WERI-Rb-1 (cell line): ENCODE measurements at regions not wholly inside any gene's neighbourhood (a gene's known extent, or its start where the extent isn't known, plus 50 kb on each side); places are given as distances from the start of the nearest gene placed in this dataset.
"Not testable (repeated sequence)": the region's sequence is repeated elsewhere in the genome, so short reads cannot be mapped to it uniquely, and the experiment has no call there.

Experiments
- DNase-seq: peaks from one replicate; pipeline ENCODE4 v3.0.0-alpha.2; 2020
- H3K27ac ChIP-seq: fragments of 250-450 bp; sonication (Bioruptor Pico); 2 replicates; pipeline ENCODE4 v1.5.1; 2020; ENCODE audit warnings: mild to moderate bottlenecking, moderate library complexity
- H3K27me3 ChIP-seq: fragments of 250-450 bp; sonication (Bioruptor Pico); 2 replicates; pipeline ENCODE4 v1.5.1; 2021; ENCODE audit warnings: mild to moderate bottlenecking, low read depth, moderate library complexity; ENCODE audit not compliant: insufficient read depth, severe bottlenecking
- H3K36me3 ChIP-seq: fragments of 250-450 bp; sonication (Bioruptor Pico); 2 replicates; pipeline ENCODE4 v1.5.1; 2020; ENCODE audit warnings: mild to moderate bottlenecking, moderate library complexity
- H3K4me3 ChIP-seq: 2 replicates; pipeline ENCODE4 v1.5.1; 2011; ENCODE audit warnings: low read depth, mild to moderate bottlenecking, control low read depth, low read length
- H3K9me3 ChIP-seq: fragments of 250-450 bp; sonication (Bioruptor Pico); 2 replicates; pipeline ENCODE4 v1.5.1; 2021; ENCODE audit warnings: mild to moderate bottlenecking, moderate library complexity; ENCODE audit not compliant: severe bottlenecking
- CTCF ChIP-seq: IDR thresholded peaks from 2 replicates; pipeline ENCODE4 v1.5.1; 2011; ENCODE audit warnings: low read depth, mild to moderate bottlenecking, control low read depth, inconsistent platforms, low read length

- H3K4me3 ChIP-seq, result no peak overlapping the region
- no peak overlapping the region for H3K27ac ChIP-seq
- no peaks in the 10 kb centered on the region for H3K9me3 ChIP-seq
- DNase-seq, result no peak
- no peaks in the 10 kb centered on the region for H3K36me3 ChIP-seq
- TF ChIP-seq CTCF, result no peak
- H3K27me3 ChIP-seq, result no peaks in the 10 kb centered on the region
Measured at GRCh38 chr12:42884116-42884515, 294.6 kb upstream of the PRICKLE1 start.

GRCh38 chr12:42873401-42873800 lies 283.9 kb upstream of the PRICKLE1 start:
- Histone ChIP-seq H3K4me3 (no peak overlapping the region), H3K27ac (no peak overlapping the region), H3K27me3 (no peaks in the 10 kb centered on the region), H3K9me3 (no peaks in the 10 kb centered on the region), H3K36me3 (no peaks in the 10 kb centered on the region)
- no peak for TF ChIP-seq CTCF
- no peak for DNase-seq

GRCh38 chr12:42871816-42872215 lies 282.3 kb upstream of the PRICKLE1 start:
- Histone ChIP-seq H3K9me3 (no peaks in the 10 kb centered on the region), H3K27ac (no peak overlapping the region), H3K27me3 (no peaks in the 10 kb centered on the region), H3K4me3 (no peak overlapping the region), H3K36me3 (no peaks in the 10 kb centered on the region)
- TF ChIP-seq CTCF, result no peak
- no peak for DNase-seq

GRCh38 chr12:42868291-42868690 lies 278.7 kb upstream of the PRICKLE1 start:
- Histone ChIP-seq H3K27ac (no peak overlapping the region), H3K9me3 (no peaks in the 10 kb centered on the region)
- TF ChIP-seq CTCF, result no peak

GRCh38 chr12:42865282-42865681 lies 275.7 kb upstream of the PRICKLE1 start:
- H3K27ac ChIP-seq, result no peak overlapping the region
- H3K9me3 ChIP-seq, result no peaks in the 10 kb centered on the region
- no peaks in the 10 kb centered on the region for H3K36me3 ChIP-seq
- no peak overlapping the region for H3K4me3 ChIP-seq
- no peak for TF ChIP-seq CTCF
- no peak for DNase-seq
- H3K27me3 ChIP-seq, result no peaks in the 10 kb centered on the region

More at GRCh38 chr12:42868291-42868690, 278.7 kb upstream of the PRICKLE1 start:
- no peak for DNase-seq
- Histone ChIP-seq H3K27me3 (no peaks in the 10 kb centered on the region), H3K36me3 (no peaks in the 10 kb centered on the region), H3K4me3 (no peak overlapping the region)

GRCh38 chr12:42862055-42862454 lies 272.5 kb upstream of the PRICKLE1 start:
- no peak overlapping the region for H3K27ac ChIP-seq
- H3K36me3 ChIP-seq, result no peaks in the 10 kb centered on the region
- no peaks in the 10 kb centered on the region for H3K9me3 ChIP-seq
- DNase-seq, result no peak
- no peak for TF ChIP-seq CTCF
- H3K4me3 ChIP-seq, result no peak overlapping the region
- H3K27me3 ChIP-seq, result no peaks in the 10 kb centered on the region

GRCh38 chr12:42860331-42860730 lies 270.8 kb upstream of the PRICKLE1 start:
- H3K27ac ChIP-seq, H3K36me3 ChIP-seq, H3K4me3 ChIP-seq, H3K27me3 ChIP-seq, H3K9me3 ChIP-seq, DNase-seq: not testable (repeated sequence)
